ENCODE measurements at regions not wholly inside any gene's neighbourhood (a gene's known extent, or its start where the extent isn't known, plus 50 kb on each side); places are given as distances from the start of the nearest gene placed in this dataset.
A peak's percentile ranks its signal among the peaks of the same experiment; 100 is the strongest.

GRCh38 chr10:8543361-8544056, 489.0 kb downstream of the GATA3 start:
- DNase-seq (ENCODE audit: low spot score), result peak; percentile 57

GRCh38 chr10:8544057-8544380, 489.5 kb downstream of the GATA3 start:
- no peak for DNase-seq (ENCODE audit: low spot score)

GRCh38 chr10:8544500-8544899, 490.0 kb downstream of the GATA3 start:
- no peak for DNase-seq (ENCODE audit: low spot score)

GRCh38 chr10:8554574-8554973, 500.1 kb downstream of the GATA3 start:
- DNase-seq (ENCODE audit: low spot score), result no peak

GRCh38 chr10:8556321-8556720, 501.8 kb downstream of the GATA3 start:
- no peak for DNase-seq (ENCODE audit: low spot score)

GRCh38 chr10:8563478-8563877, 509.0 kb downstream of the GATA3 start:
- DNase-seq (ENCODE audit: low spot score), result no peak

GRCh38 chr10:8566737-8567136, 512.2 kb downstream of the GATA3 start:
- DNase-seq (ENCODE audit: low spot score), result no peak

- no peak for DNase-seq (ENCODE audit: low spot score)
These were observed 513.9 kb downstream of the GATA3 start for GRCh38 chr10:8568401-8568800.

- no peak for DNase-seq (ENCODE audit: low spot score)
These were observed 521.1 kb downstream of the GATA3 start for GRCh38 chr10:8575620-8576019.

- DNase-seq (ENCODE audit: low spot score), result no peak
These were observed 521.8 kb downstream of the GATA3 start for GRCh38 chr10:8576281-8576680.

- DNase-seq (ENCODE audit: low spot score), result no peak
These were observed 522.4 kb downstream of the GATA3 start for GRCh38 chr10:8576911-8577310.

GRCh38 chr10:8577686-8578085, 523.2 kb downstream of the GATA3 start:
- DNase-seq (ENCODE audit: low spot score), result no peak

- no peak for DNase-seq (ENCODE audit: low spot score)
These were observed 527.2 kb downstream of the GATA3 start for GRCh38 chr10:8581521-8582225.

GRCh38 chr10:8583096-8583495, 528.6 kb downstream of the GATA3 start:
- DNase-seq (ENCODE audit: low spot score), result no peak

GRCh38 chr10:8584666-8585065, 530.2 kb downstream of the GATA3 start:
- DNase-seq (ENCODE audit: low spot score), result no peak

- DNase-seq (ENCODE audit: low spot score), result no peak
These were observed 532.0 kb downstream of the GATA3 start for GRCh38 chr10:8586504-8586903.

- DNase-seq (ENCODE audit: low spot score), result no peak
These were observed 533.6 kb downstream of the GATA3 start for GRCh38 chr10:8588135-8588534.

GRCh38 chr10:8590518-8590917, 536.0 kb downstream of the GATA3 start:
- no peak for DNase-seq (ENCODE audit: low spot score)

GRCh38 chr10:8591640-8592039, 537.2 kb downstream of the GATA3 start:
- DNase-seq (ENCODE audit: low spot score), result no peak

- no peak for DNase-seq (ENCODE audit: low spot score)
These were observed 539.7 kb downstream of the GATA3 start for GRCh38 chr10:8594176-8594575.

- peak; percentile 8 for DNase-seq (ENCODE audit: low spot score)
These were observed 540.2 kb downstream of the GATA3 start for GRCh38 chr10:8594711-8595110.

GRCh38 chr10:8595140-8595539, 540.7 kb downstream of the GATA3 start:
- no peak for DNase-seq (ENCODE audit: low spot score)

GRCh38 chr10:8596929-8597472, 542.5 kb downstream of the GATA3 start:
- no peak for DNase-seq (ENCODE audit: low spot score)

GRCh38 chr10:8600192-8600591, 545.7 kb downstream of the GATA3 start:
- no peak for DNase-seq (ENCODE audit: low spot score)

Measured in COLO829 (cell line).